ENCODE measurements at regions not wholly inside any gene's neighbourhood (a gene's known extent, or its start where the extent isn't known, plus 50 kb on each side); places are given as distances from the start of the nearest gene placed in this dataset.

DNA sequence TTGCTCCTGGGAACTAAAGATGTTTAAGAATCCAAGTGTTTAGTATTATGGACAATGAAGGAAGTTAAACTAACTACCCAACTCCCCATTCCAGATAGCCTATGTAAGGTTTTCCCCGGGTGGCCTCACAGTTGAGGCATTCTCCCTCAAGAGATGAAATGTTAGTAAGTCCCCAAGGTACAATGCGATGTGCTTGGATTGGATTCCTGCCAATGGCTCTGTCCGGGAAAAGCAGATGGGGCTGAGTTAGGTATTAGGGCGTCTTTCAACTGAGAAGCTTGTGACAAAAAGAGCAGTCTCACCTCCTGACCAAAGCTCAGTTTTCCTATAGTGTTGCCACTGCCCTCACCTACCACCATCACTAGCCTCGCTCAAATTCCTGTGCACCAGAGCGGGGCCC, 64.8 kb upstream of the E2F7 start:
- no peak for TF ChIP-seq GATA2 (IDR thresholded peaks at IDR 0.05; ENCODE audit: low read depth, low read length)
- TF ChIP-seq GATA3 (IDR thresholded peaks at IDR 0.05; ENCODE audit: low read depth, low read length) = no peak

All from SH-SY5Y (cell line).